ENCODE measurements at regions not wholly inside any gene's neighbourhood (a gene's known extent, or its start where the extent isn't known, plus 50 kb on each side); places are given as distances from the start of the nearest gene placed in this dataset.

DNA sequence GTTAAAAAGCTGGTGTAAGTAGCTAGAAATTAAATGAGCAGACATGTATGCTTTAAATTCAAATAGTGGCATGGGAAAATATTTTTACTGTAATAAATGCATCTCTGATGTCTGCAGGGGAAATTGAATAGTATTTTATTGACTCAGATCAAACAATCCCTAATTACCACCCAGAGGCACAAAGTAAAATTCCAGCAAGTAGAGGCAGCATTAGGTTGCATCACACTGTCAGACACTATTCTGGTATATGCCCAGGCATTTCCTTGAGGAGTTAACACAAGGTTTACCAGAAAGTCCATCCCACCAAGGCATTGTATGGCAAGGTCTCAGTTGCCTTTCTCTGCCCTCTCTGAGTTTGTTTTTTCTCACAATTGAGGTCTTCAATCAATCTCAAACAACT lies 201.6 kb upstream of the KITLG start:
- TF ChIP-seq, protein P1, sequence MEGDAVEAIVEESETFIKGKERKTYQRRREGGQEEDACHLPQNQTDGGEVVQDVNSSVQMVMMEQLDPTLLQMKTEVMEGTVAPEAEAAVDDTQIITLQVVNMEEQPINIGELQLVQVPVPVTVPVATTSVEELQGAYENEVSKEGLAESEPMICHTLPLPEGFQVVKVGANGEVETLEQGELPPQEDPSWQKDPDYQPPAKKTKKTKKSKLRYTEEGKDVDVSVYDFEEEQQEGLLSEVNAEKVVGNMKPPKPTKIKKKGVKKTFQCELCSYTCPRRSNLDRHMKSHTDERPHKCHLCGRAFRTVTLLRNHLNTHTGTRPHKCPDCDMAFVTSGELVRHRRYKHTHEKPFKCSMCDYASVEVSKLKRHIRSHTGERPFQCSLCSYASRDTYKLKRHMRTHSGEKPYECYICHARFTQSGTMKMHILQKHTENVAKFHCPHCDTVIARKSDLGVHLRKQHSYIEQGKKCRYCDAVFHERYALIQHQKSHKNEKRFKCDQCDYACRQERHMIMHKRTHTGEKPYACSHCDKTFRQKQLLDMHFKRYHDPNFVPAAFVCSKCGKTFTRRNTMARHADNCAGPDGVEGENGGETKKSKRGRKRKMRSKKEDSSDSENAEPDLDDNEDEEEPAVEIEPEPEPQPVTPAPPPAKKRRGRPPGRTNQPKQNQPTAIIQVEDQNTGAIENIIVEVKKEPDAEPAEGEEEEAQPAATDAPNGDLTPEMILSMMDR (IDR thresholded peaks at IDR 0.05; ENCODE audit: insufficient read depth, low read depth, low read length, missing control alignments): peak; percentile 6
- DNase-seq (ENCODE audit: low read depth): peak; percentile 89
- H3K4me3 ChIP-seq (ENCODE audit: low read length): no peak overlapping the region

DNA sequence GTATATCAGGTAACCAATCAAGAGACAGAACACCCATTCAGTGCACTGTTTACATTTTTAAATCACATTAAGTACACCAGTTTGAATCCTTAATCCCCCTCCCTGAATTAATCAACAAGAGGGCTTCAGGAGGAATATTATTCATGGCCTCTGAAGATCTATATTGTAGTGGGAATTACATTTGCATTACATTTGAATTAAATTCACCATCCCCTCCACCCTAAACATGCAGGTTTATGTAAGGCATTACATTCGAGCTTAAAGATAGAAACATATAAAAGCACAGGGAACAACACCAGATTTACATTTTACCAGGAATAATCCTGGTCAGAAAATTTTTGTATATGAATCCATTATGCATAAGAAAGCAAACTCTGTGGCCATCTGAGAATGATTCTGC lies 197.8 kb upstream of the KITLG start:
- no peak for DNase-seq (ENCODE audit: low read depth)
- TF ChIP-seq, protein P1 (IDR thresholded peaks at IDR 0.05; ENCODE audit: insufficient read depth, low read depth, low read length, missing control alignments): no peak
- no peak overlapping the region for H3K4me3 ChIP-seq (ENCODE audit: low read length)

DNA sequence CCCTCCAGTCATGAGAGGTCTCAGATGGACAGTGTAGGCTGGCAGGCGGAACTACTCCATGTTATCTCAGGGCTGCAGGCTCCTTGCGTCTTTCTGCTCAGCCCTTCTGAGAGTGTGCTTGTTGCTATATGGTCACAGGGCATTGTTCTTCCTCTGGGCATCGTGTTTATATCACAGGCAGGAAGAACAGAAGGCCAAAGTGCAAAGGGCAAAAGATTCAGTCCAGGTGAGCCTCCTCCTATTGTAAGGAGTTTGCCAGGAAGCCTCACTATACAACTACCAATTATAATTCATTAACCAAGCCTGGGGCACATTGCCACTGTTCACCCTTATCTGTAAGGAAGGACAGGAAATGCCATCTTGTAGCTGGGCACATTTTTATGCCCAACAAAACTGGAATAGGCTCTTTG lies 195.5 kb upstream of the KITLG start:
- TF ChIP-seq, protein P1 (IDR thresholded peaks at IDR 0.05; ENCODE audit: insufficient read depth, low read depth, low read length, missing control alignments): no peak
- no peak for DNase-seq (ENCODE audit: low read depth)

DNA sequence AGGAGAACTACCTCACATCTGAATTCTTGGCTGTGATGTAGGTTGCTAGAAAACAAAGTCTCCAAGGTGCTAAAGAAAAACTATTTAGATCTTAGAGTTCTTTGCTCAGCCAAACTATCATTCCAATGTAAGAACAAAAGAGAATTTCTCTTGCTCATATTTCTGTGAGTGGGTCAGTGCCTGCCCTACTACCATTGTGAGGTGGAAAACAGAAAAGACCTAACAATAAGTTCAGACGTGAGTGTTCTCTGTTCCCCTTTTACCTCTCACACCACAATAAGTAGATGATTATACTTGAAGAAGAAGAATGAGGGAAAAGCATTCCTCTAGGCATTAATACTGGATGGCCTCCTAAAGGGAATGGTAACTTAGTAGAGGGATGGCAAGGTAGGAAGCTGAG lies 187.4 kb upstream of the KITLG start:
- TF ChIP-seq, protein P1 (IDR thresholded peaks at IDR 0.05; ENCODE audit: insufficient read depth, low read depth, low read length, missing control alignments): no peak
- DNase-seq (ENCODE audit: low read depth): no peak
- no peak overlapping the region for H3K4me3 ChIP-seq (ENCODE audit: low read length)

More for the DNA sequence above, 195.5 kb upstream of the KITLG start:
- H3K4me3 ChIP-seq (ENCODE audit: low read length): no peak overlapping the region

DNA sequence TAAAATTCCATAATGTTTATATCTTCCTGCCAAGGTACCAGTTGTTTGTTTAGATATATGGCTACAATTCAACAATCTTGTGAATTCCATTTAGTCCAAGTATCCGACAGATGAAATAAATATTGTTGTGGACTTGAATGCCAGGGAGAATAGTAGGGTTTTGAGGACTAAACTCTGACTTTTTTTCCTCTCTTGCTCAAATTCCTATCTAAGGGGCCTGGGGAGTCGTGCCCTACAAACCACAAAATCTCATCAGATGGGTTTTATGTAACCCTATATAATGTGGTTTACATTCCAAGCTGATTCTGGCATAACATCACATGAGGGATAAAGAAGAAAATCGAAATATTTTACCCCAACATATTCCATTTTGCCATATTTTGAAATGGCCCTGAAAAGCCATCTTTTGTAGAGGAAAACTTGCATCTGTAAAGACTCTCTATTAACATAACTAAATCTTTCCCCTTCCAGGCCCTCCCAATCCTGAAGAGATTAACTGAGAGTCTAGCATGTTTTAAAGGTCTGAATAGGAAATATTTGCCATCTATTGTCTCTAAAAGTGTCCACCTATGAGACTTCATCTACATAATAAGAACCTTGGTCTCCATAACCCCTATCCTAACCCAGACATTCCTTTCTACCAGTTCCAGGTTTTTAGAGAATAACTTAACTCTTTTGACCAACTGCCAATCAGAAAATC lies 184.7 kb upstream of the KITLG start:
- no peak for DNase-seq (ENCODE audit: low read depth)
- H3K4me3 ChIP-seq (ENCODE audit: low read length): no peak overlapping the region
- TF ChIP-seq, protein P1 (IDR thresholded peaks at IDR 0.05; ENCODE audit: insufficient read depth, low read depth, low read length, missing control alignments): no peak

DNA sequence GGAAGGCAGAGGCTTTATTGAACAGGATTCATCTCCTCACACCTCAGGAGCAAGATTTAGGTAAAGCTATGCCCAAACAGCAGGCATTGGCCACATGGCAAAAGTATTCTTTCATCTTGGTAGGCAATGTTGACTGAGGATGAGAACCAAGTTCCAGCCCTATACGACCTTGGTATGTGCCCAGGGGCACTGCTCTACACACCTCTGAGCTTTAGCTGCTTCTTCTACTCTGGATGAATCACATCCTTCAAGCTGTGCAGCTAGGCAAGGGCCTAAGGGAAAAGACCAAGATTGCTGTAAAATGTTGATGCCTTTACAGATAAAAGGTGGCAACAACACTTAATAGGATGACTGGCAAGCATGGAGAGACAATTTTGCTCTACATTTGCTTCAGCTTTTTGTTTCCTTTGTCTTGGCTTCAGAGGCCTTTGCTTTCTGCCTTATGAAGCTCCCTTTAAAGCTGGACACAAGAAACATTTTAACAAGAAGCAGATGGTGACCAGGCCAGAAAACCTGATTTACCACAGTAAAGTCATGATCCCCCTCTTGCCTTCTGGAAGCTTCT lies 183.3 kb upstream of the KITLG start:
- H3K4me3 ChIP-seq (ENCODE audit: low read length): no peak overlapping the region
- TF ChIP-seq, protein P1 (IDR thresholded peaks at IDR 0.05; ENCODE audit: insufficient read depth, low read depth, low read length, missing control alignments): no peak
- DNase-seq (ENCODE audit: low read depth): peak; percentile 49

DNA sequence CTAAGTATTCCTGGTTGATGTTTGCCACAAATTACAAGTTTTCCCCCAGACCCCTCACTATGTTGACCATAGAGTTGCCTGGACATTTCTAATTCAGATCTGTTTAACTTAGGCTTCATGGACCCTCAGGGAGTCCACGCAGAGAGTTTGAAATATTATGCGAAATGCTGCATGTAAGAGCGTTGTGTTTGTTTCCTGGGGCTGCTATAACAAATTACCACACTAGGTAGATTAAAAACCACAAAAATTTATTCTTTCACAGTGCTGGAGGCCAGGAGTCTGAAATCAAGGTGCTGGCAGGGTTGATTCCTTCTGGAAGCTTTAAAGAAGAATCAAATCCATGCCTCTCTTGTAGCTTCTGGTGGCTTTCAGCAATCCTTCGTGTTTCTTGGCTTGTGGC lies 177.9 kb upstream of the KITLG start:
- H3K4me3 ChIP-seq (ENCODE audit: low read length): no peak overlapping the region
- TF ChIP-seq, protein P1 (IDR thresholded peaks at IDR 0.05; ENCODE audit: insufficient read depth, low read depth, low read length, missing control alignments): no peak
- no peak for DNase-seq (ENCODE audit: low read depth)

All from epithelial cell of esophagus (primary cell).